GM12878 (cell line): ENCODE measurements at regions not wholly inside any gene's neighbourhood (a gene's known extent, or its start where the extent isn't known, plus 50 kb on each side); places are given as distances from the start of the nearest gene placed in this dataset.

Source experiments
- CHD1 ChIP-seq: IDR thresholded peaks from 2 replicates; pipeline ENCODE4 v1.6.1; 2012; ENCODE audit warnings: low read depth, low read length, improper control_type of control experiment
- CREB1 ChIP-seq: IDR thresholded peaks from 2 replicates; pipeline ENCODE4 v1.6.1; 2012; ENCODE audit warnings: low read depth, mild to moderate bottlenecking, inconsistent platforms
- CTCF ChIP-seq, 3 experiments: IDR thresholded peaks in 2 of 3; conservative IDR thresholded peaks in 1 of 3; 2 replicates each; pipeline ENCODE4 v1.5.1; 2011; ENCODE audit warnings: low read depth in 3 of 3, low read length in 3 of 3, mild to moderate bottlenecking in 3 of 3, control low read depth in 2 of 3, moderate library complexity in 2 of 3, inconsistent platforms in 1 of 3, mixed read lengths in 1 of 3; ENCODE audit not compliant: control insufficient read depth in 2 of 3, insufficient read depth in 1 of 3; ENCODE audit errors: extremely low read depth in 1 of 3
- EP300 ChIP-seq, 2 experiments: fragments of 150-350 bp in 1 of 2; IDR thresholded peaks; 2 replicates each; pipeline ENCODE4 v1.6.1; 2011 to 2012; ENCODE audit warnings: low read depth in 2 of 2, low read length in 2 of 2, borderline replicate concordance in 1 of 2, improper control_type of control experiment in 1 of 2, inconsistent platforms in 1 of 2; ENCODE audit not compliant: control insufficient read depth in 1 of 2
- ESRRA ChIP-seq: IDR thresholded peaks from 2 replicates; pipeline ENCODE4 v1.6.1; 2012; ENCODE audit warnings: mild to moderate bottlenecking, low read length, improper control_type of control experiment
- HDGF ChIP-seq: fragments of 450-650 bp; IDR thresholded peaks from 2 replicates; pipeline ENCODE4 v1.6.1; 2016; ENCODE audit warnings: antibody characterized with exemption
- POLR2A ChIP-seq: IDR thresholded peaks from 2 replicates; pipeline ENCODE4 v1.6.1; 2011; ENCODE audit warnings: low read depth, mild to moderate bottlenecking, low read length
- POLR2AphosphoS2 ChIP-seq: IDR thresholded peaks from 2 replicates; pipeline ENCODE4 v1.6.1; 2011; ENCODE audit warnings: low read depth, mild to moderate bottlenecking, low read length, improper control_type of control experiment, moderate library complexity
- POLR2AphosphoS5 ChIP-seq: IDR thresholded peaks from 2 replicates; pipeline ENCODE4 v1.6.1; 2011; ENCODE audit warnings: mild to moderate bottlenecking, low read length, inconsistent platforms
- SIN3A ChIP-seq: IDR thresholded peaks from 2 replicates; pipeline ENCODE4 v1.6.1; 2012; ENCODE audit warnings: low read depth, low read length, improper control_type of control experiment
- ZNF687 ChIP-seq: fragments of 450-650 bp; IDR thresholded peaks from 2 replicates; pipeline ENCODE4 v1.6.1; 2017; ENCODE audit warnings: mild to moderate bottlenecking, moderate library complexity

- TF ChIP-seq CREB1 (no peak), CTCF (IDR thresholded peaks at IDR 0.05 in 2 of 3, conservative IDR thresholded peaks at IDR 0.05 in 1 of 3; ENCODE audit: control insufficient read depth in 2 of 3, extremely low read depth in 1 of 3, insufficient read depth in 1 of 3, low read depth in 3 of 3, low read length in 3 of 3) (no peak), ESRRA (no peak), POLR2A (no peak), CHD1 (no peak), ZNF687 (no peak), EP300 (IDR thresholded peaks at IDR 0.05; ENCODE audit: borderline replicate concordance in 1 of 2, control insufficient read depth in 1 of 2, low read depth in 2 of 2, low read length in 2 of 2) (no peak), POLR2AphosphoS5 (no peak), POLR2AphosphoS2 (no peak), SIN3A (no peak), HDGF (no peak)
These were observed 161.5 kb upstream of the KLF6 start for GRCh38 chr10:3946234-3947229.
